SK-N-SH treated with all-trans-retinoic acid at 6 μM for 48 hours (cell line): ENCODE measurements at regions not wholly inside any gene's neighbourhood (a gene's known extent, or its start where the extent isn't known, plus 50 kb on each side); places are given as distances from the start of the nearest gene placed in this dataset.
"Not testable (repeated sequence)": the region's sequence is repeated elsewhere in the genome, so short reads cannot be mapped to it uniquely, and the experiment has no call there.

Experiments used
- CREB5 ChIP-seq: fragments of 250-450 bp; sonication (Bioruptor Pico); IDR thresholded peaks from 2 replicates; pipeline ENCODE4 v1.5.1; 2020; ENCODE audit warnings: low read depth, mild to moderate bottlenecking, moderate library complexity
- CSRNP3 ChIP-seq: fragments of 250-450 bp; sonication (Bioruptor Pico); IDR thresholded peaks from 2 replicates; pipeline ENCODE4 v1.5.1; 2021; ENCODE audit warnings: mild to moderate bottlenecking, moderate library complexity
- GLIS3 ChIP-seq: fragments of 250-450 bp; sonication (Bioruptor Pico); IDR thresholded peaks from 2 replicates; pipeline ENCODE4 v1.5.0; 2020; ENCODE audit warnings: mild to moderate bottlenecking, moderate library complexity
- RARB ChIP-seq: fragments of 250-450 bp; sonication (Bioruptor Pico); IDR thresholded peaks from 2 replicates; pipeline ENCODE4 v1.8.0; 2021; ENCODE audit warnings: mild to moderate bottlenecking, moderate library complexity
- TOX ChIP-seq: fragments of 250-450 bp; sonication (Bioruptor Pico); IDR thresholded peaks from 2 replicates; pipeline ENCODE4 v1.8.0; 2021; ENCODE audit warnings: mild to moderate bottlenecking, moderate library complexity, borderline replicate concordance
- ZNF565 ChIP-seq: fragments of 450-650 bp; formaldehyde crosslinking; conservative IDR thresholded peaks from 2 replicates; pipeline ENCODE4 v1.5.0; 2020; ENCODE audit warnings: low read depth, mild to moderate bottlenecking, moderate library complexity

- TF ChIP-seq TOX, RARB, GLIS3, CREB5, CSRNP3, ZNF565 (CRISPR knock-in tag): not testable (repeated sequence)
Observed at GRCh38 chr1:91207691-91208090, 185.9 kb upstream of the ZNF644 start.
